Thyroid gland (tissue), 4 donors: ENCODE measurements at regions not wholly inside any gene's neighbourhood (a gene's known extent, or its start where the extent isn't known, plus 50 kb on each side); places are given as distances from the start of the nearest gene placed in this dataset.

Experiments used
- CTCF ChIP-seq, 6 experiments: fragments of 200-600 bp in 3 of 6; fragments of 450-650 bp in 3 of 6; sonication (generic) in 3 of 6; IDR thresholded peaks; one replicate each; pipeline ENCODE4 v1.5.1; 2016 to 2019; ENCODE audit warnings: antibody characterized with exemption in 6 of 6, mild to moderate bottlenecking in 2 of 6, inconsistent platforms in 1 of 6, moderate library complexity in 1 of 6
- POLR2A ChIP-seq, 2 donors: fragments of 450-650 bp; IDR thresholded peaks; one replicate each; pipeline ENCODE4 v1.6.1; 2017; ENCODE audit warnings: antibody characterized with exemption in 2 of 2, mild to moderate bottlenecking in 2 of 2, moderate library complexity in 1 of 2

DNA sequence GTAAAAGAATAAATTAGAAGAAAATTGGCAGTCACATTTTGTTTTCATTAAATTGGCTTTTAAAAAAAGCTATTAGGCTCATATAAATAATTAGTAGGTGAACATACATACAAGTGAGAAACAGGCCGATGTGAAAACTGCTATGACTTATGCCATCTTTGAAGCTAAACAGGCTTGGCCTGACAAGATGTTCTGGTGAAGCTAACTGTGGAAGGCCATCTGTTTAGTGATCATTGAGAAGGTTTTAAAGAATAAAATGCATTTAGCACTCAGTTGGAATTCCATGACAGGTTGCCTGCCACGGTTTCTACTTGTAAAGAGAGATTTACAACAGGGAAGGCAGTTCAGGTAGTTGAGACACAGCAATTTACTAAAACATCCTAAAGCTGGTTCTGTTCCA is 264.0 kb upstream of the AGTR1 start:
- TF ChIP-seq CTCF (IDR thresholded peaks at IDR 0.05) (no peak), POLR2A (IDR thresholded peaks at IDR 0.05) (no peak)
